ENCODE measurements at regions not wholly inside any gene's neighbourhood (a gene's known extent, or its start where the extent isn't known, plus 50 kb on each side); places are given as distances from the start of the nearest gene placed in this dataset.

DNA sequence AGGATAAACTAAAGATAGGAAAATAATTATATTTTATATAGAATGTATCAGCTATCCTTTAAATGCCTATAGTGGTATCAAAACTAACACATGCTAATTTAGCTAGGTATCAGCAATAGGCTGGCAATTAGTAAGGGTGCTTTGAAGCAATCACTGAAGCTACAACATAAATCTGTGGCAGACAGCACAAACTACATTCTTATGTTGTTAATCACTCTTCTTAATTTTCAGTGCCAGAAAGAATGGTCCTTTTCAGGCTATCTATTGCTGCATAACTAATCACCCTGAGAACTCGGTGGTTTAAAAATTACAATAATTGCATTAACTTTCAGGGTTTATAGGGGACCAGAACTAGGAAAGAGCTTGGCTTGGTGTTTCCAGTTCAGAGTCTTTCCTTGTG, 963.1 kb downstream of the EFNB2 start:
- no peak overlapping the region for H3K4me3 ChIP-seq (ENCODE audit: insufficient read depth, low read depth, low read length)
- DNase-seq = no peak
- no peak overlapping the region for H4K8ac ChIP-seq (ENCODE audit: low read depth in 2 of 2, low read length in 2 of 2)
- in situ Hi-C loops (cut with MboI; ENCODE audit: low sequenced_read_pairs) (no loop called here), intact Hi-C loops (cut with micrococcal nuclease) (no loop called here), dilution Hi-C loops (cut with HindIII; ENCODE audit: low sequenced_read_pairs, unreplicated experiment) (no loop called here)
- no peak overlapping the region for H3K27ac ChIP-seq (ENCODE audit: insufficient read depth, low read length)
- no peaks in the 10 kb centered on the region for H3K9me3 ChIP-seq (ENCODE audit: control insufficient read depth, insufficient read depth, low read length)
- H2AK9ac ChIP-seq (replicated peaks; ENCODE audit: low read depth, low read length, poor library complexity) = no peak overlapping the region
- H3K4ac ChIP-seq (ENCODE audit: low read depth, low read length) = no peak overlapping the region
- no peak overlapping the region for H2AK5ac ChIP-seq (ENCODE audit: low read depth, low read length)
- no peak overlapping the region for H4K5ac ChIP-seq (ENCODE audit: low read depth, low read length)
- H3K4me2 ChIP-seq (ENCODE audit: low read depth, low read length) = no peak overlapping the region
- H3K23ac ChIP-seq (ENCODE audit: low read depth, low read length) = no peak overlapping the region
- H3K79me1 ChIP-seq (ENCODE audit: low read depth in 1 of 2, low read length in 2 of 2) = no peaks in the 10 kb centered on the region
- no peak overlapping the region for H2BK120ac ChIP-seq (ENCODE audit: low read depth, low read length)
- no peak overlapping the region for H2BK5ac ChIP-seq (ENCODE audit: low read depth, low read length, poor library complexity, severe bottlenecking)
- H3K4me1 ChIP-seq (ENCODE audit: control insufficient read depth, insufficient read depth, low read length) = no peaks in the 10 kb centered on the region
- no peaks in the 10 kb centered on the region for H4K20me1 ChIP-seq (ENCODE audit: insufficient read depth, low read length)
- H2AFZ ChIP-seq (replicated peaks; ENCODE audit: low read length, poor library complexity) = no peak overlapping the region
- ATAC-seq (ENCODE audit: low read depth) = no peak
- TF ChIP-seq MAFK (IDR thresholded peaks at IDR 0.05; ENCODE audit: low read depth, low read length) = no peak
- H3K56ac ChIP-seq (ENCODE audit: extremely low read depth, insufficient read depth, low read length) = no peak overlapping the region
- no peak overlapping the region for H3K14ac ChIP-seq (replicated peaks; ENCODE audit: low read depth, low read length)
- no peak overlapping the region for H2BK15ac ChIP-seq (ENCODE audit: low read depth, low read length)
- no peaks in the 10 kb centered on the region for H3K9me1 ChIP-seq (ENCODE audit: insufficient read depth, low read length)
- H4K91ac ChIP-seq (ENCODE audit: insufficient read depth, low read depth, low read length) = no peak overlapping the region
- CTCF ChIA-PET = no interaction called here
- H3K9ac ChIP-seq (ENCODE audit: low read depth, low read length) = no peak overlapping the region
- H3K36me3 ChIP-seq (ENCODE audit: control insufficient read depth, insufficient read depth, low read length) = no peaks in the 10 kb centered on the region
- no peak overlapping the region for H2BK20ac ChIP-seq (ENCODE audit: low read depth, low read length)
- no TSS peak for BruUV-seq (replicated peaks)
- no peaks in the 10 kb centered on the region for H3K27me3 ChIP-seq (ENCODE audit: control insufficient read depth, insufficient read depth, low read length)
- POLR2A ChIA-PET (ENCODE audit: unreplicated experiment) = no interaction called here
- no CpG with 5 or more reads among the region's 1 CpG for WGBS, 2 experiments (ENCODE audit: extremely low coverage in 2 of 2, insufficient read length in 1 of 2)
- H3K18ac ChIP-seq (ENCODE audit: low read depth, low read length) = no peak overlapping the region

Data from IMR-90 (cell line).